ENCODE measurements at regions not wholly inside any gene's neighbourhood (a gene's known extent, or its start where the extent isn't known, plus 50 kb on each side); places are given as distances from the start of the nearest gene placed in this dataset.

- TF ChIP-seq POLR2AphosphoS5 (IDR thresholded peaks at IDR 0.05; ENCODE audit: borderline replicate concordance, low read depth, low read length): no peak
- no peak for TF ChIP-seq EZH2 (IDR thresholded peaks at IDR 0.05)
Measured at GRCh38 chr13:77425705-77426104, 98.8 kb upstream of the MYCBP2 start.
